AG09319 (cell line): ENCODE measurements at regions not wholly inside any gene's neighbourhood (a gene's known extent, or its start where the extent isn't known, plus 50 kb on each side); places are given as distances from the start of the nearest gene placed in this dataset.

ENCODE experiments used
- DNase-seq: peaks from one replicate; pipeline ENCODE4 v3.0.0-alpha.2; 2010; ENCODE audit warnings: low read depth; ENCODE audit errors: extremely low read depth
- TF ChIP-seq, protein P1 (sequence below): IDR thresholded peaks from 2 replicates; pipeline ENCODE4 v1.5.1; 2011; ENCODE audit warnings: low read depth, mild to moderate bottlenecking, inconsistent platforms, low read length, moderate library complexity

GRCh38 chr5:44605926-44606325 lies 202.8 kb upstream of the MRPS30 start:
- no peak for DNase-seq

DNA sequence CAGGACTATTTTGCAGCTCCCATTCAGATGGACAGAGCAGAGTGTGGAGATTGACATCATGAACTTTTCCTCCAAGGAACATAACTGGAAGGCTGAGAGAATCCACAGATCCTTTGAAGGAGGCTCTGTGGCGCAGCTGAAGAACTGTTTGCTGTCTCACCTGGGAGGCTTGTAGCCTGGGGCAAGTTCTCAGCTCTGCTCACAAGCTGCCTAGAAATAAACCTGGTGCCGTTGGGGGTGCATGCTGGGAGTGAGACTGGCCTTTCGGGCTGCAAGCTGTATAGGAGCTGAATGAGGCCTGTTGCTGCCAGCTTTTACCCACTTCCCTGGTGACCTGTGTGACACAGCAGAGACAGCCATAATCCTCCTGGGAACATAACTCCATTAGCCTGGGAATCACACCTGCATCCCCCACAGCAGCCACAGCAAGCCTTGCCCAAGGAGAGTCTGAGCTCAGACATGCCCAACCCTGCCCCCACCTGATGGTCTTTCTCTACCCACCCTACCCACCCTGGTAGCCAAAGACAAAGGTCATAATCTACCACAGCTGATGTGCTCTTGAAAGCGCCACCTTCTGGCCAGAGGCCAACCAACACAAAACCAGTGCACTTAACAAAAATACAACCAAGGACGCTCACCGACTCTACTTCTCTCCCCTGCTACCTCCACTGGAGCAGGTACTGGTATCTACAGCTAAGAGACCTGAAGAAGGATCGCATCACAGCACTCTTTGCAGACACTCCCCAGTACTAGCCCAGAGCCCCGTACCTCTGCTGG lies 205.1 kb upstream of the MRPS30 start:
- TF ChIP-seq, protein P1, sequence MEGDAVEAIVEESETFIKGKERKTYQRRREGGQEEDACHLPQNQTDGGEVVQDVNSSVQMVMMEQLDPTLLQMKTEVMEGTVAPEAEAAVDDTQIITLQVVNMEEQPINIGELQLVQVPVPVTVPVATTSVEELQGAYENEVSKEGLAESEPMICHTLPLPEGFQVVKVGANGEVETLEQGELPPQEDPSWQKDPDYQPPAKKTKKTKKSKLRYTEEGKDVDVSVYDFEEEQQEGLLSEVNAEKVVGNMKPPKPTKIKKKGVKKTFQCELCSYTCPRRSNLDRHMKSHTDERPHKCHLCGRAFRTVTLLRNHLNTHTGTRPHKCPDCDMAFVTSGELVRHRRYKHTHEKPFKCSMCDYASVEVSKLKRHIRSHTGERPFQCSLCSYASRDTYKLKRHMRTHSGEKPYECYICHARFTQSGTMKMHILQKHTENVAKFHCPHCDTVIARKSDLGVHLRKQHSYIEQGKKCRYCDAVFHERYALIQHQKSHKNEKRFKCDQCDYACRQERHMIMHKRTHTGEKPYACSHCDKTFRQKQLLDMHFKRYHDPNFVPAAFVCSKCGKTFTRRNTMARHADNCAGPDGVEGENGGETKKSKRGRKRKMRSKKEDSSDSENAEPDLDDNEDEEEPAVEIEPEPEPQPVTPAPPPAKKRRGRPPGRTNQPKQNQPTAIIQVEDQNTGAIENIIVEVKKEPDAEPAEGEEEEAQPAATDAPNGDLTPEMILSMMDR: peak; percentile 14
- no peak for DNase-seq

More at GRCh38 chr5:44605926-44606325, 202.8 kb upstream of the MRPS30 start:
- TF ChIP-seq, protein P1: no peak

- DNase-seq: no peak
- TF ChIP-seq, protein P1: no peak
Measured at GRCh38 chr5:44574678-44575077, 185.5 kb upstream of the FGF10 start.

GRCh38 chr5:44568519-44568918 lies 179.3 kb upstream of the FGF10 start:
- no peak for DNase-seq
- TF ChIP-seq, protein P1: no peak

DNA sequence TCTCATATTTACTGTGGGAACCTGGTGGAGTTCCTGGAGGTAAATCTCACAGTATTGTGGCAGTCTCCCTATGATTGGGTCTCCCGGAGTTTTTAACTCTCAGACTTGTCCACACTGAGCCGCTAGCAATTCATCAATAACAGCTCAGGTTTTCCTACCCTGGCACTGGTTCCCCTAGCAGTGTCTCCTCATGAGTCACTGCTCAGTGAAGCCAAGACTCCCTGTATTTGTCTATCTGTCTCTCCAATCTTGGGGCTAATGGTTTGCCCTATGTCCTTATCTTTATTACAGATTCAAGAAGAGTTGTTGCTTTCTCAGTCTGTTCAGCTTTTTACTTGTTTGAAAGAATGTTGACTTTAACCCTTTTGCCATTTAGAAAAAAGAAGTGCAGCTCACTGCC lies 176.7 kb upstream of the FGF10 start:
- TF ChIP-seq, protein P1: no peak
- no peak for DNase-seq

DNA sequence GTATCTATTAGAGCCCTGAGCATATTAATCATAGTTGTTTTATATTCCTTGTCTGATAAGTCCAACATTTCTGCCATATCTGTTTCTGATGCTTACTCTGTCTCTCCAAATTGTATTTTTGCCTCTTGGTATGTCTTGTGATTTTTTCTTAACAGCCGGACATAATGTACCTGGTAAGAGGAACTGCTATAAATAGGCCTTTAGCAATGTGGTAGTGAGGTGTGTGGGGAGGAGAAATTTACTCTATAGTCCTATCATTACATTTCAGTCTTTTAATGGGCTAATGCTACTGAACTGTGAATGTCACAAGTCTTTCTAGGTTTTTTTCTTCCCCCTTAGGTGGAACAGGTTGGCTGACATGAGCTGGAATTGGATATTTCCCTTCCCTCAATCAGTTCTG lies 176.1 kb upstream of the FGF10 start:
- DNase-seq: no peak
- TF ChIP-seq, protein P1: no peak

GRCh38 chr5:44546286-44546685 lies 157.1 kb upstream of the FGF10 start:
- TF ChIP-seq, protein P1: no peak
- peak; percentile 59 for DNase-seq
